GM12864 (cell line): ENCODE measurements at regions not wholly inside any gene's neighbourhood (a gene's known extent, or its start where the extent isn't known, plus 50 kb on each side); places are given as distances from the start of the nearest gene placed in this dataset.

ENCODE experiments used
- DNase-seq: peaks from one replicate; pipeline ENCODE4 v3.0.0-alpha.2; 2011; ENCODE audit warnings: low read depth
- H3K4me3 ChIP-seq: 2 replicates; pipeline ENCODE4 v1.5.1; 2011; ENCODE audit warnings: mild to moderate bottlenecking, low read depth, low read length, control low read depth
- TF ChIP-seq, protein P1 (sequence below): IDR thresholded peaks from 2 replicates; pipeline ENCODE4 v1.5.1; 2011; ENCODE audit warnings: low read depth, mild to moderate bottlenecking, moderate library complexity, low read length, control low read depth, inconsistent platforms; ENCODE audit errors: missing control alignments

DNA sequence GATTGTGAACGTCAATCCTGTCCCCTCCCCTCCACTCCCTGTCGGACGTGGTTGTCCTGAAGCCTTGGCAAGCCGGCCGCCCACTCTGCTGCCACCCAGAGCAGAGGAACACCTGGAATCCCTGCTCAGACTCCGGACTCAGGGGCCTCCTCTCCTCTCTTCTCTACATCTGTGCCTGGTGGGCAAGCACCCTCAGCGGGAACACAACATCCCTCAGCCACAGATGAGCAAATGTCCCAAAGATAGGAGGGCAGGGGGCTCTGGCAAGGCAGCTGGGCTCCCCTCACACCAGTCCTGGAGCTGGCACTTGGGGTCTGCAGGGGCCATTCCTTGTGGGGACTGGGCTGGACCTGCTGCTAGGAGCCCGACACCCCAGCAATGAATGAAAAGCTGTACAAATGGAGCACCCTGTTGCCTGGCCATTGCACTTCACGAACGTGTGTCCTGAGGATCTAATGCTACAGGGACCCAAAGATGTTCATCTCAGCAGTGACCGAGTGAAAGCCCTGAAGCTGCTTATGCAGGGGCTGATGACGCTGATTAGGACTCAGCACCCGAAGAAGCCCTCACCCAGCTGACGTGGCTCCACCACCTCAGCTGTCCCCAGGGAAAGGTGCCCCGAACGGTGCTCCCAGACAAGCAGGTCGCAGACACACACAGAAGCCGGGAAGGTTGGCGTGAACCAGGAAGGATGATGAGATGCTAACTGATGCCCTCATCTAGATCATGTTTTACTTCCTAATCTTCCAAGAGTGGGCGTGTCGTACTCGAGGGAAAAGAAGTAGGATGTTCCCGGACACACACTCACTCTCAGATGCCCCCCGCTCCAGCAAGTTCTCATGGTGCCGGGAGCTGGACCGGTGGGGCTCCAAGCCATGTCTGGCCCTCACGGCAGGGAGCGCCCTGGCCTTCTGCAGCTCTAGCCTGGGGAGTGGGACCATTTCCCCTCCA, 177.0 kb upstream of the PPP1R26 start:
- DNase-seq, result no peak
- TF ChIP-seq, protein P1, sequence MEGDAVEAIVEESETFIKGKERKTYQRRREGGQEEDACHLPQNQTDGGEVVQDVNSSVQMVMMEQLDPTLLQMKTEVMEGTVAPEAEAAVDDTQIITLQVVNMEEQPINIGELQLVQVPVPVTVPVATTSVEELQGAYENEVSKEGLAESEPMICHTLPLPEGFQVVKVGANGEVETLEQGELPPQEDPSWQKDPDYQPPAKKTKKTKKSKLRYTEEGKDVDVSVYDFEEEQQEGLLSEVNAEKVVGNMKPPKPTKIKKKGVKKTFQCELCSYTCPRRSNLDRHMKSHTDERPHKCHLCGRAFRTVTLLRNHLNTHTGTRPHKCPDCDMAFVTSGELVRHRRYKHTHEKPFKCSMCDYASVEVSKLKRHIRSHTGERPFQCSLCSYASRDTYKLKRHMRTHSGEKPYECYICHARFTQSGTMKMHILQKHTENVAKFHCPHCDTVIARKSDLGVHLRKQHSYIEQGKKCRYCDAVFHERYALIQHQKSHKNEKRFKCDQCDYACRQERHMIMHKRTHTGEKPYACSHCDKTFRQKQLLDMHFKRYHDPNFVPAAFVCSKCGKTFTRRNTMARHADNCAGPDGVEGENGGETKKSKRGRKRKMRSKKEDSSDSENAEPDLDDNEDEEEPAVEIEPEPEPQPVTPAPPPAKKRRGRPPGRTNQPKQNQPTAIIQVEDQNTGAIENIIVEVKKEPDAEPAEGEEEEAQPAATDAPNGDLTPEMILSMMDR, result no peak
- H3K4me3 ChIP-seq, result no peak overlapping the region

DNA sequence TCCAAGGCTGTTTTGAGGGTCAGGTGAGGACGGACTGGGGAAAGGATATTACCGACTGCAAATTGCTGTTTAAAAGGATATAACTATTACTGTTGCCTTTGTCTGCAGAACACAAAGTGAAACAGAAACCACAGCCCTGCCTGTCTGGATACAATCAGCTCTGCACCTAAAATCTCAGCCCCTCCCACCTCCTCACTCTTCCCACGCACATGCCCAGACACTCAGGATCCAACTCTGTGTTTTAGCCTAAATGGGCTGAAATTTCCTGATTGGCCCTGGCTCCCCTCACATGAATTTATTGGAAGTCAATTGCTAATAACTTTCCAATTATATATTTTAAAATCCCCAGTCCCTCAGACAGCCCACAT, 176.3 kb upstream of the PPP1R26 start:
- no peak overlapping the region for H3K4me3 ChIP-seq
- TF ChIP-seq, protein P1, result no peak
- DNase-seq, result no peak

DNA sequence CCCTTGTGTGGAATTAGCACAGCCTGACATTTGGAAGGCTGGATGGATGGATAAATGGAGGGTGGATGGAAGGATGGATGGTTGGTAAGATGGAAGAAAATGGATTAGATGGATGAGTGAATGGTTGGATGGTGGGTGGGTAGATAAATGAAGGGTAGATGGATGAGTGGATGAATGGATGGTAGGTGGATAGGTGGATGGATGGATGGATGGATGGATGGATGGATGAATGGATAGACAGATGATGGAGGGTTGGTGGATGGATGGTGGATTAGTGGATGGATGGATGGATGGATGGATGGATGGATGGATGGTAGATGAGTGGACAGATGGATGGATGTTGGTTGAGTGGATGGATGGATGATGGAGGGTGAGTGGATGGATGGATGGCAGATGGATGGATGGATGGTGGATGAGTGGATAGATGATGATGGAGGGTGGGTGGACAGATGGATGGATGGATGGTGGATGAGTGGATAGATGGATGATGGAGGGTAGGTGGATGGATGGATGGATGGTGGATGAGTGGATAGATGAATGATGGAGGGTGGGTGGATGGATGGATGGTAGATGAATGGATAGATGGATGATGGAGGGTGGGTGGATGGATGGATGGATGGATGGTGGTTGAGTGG, 175.6 kb upstream of the PPP1R26 start:
- DNase-seq, result no peak
- H3K4me3 ChIP-seq, result no peak overlapping the region
- TF ChIP-seq, protein P1, result no peak

DNA sequence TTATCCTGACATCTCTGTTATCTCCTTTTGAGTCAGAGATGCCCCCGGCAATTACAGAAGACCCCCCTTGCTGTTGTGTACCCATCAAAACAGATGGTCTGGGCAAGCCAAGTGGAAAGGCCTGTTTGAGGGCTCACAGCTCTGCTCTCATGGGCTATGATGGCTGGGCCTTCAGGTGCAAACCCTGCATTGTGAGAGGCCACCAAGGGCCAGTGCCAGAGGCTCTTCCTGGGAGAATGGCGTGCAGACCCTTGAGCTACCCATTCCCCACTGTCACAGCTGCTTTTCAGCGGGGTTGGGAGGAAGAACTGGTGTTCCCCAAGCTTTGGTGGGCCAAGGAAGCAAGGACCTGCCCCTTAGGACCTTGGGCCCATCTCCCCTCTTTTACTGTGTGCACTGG, 174.7 kb upstream of the PPP1R26 start:
- TF ChIP-seq, protein P1, result no peak
- H3K4me3 ChIP-seq, result no peak overlapping the region
- no peak for DNase-seq

DNA sequence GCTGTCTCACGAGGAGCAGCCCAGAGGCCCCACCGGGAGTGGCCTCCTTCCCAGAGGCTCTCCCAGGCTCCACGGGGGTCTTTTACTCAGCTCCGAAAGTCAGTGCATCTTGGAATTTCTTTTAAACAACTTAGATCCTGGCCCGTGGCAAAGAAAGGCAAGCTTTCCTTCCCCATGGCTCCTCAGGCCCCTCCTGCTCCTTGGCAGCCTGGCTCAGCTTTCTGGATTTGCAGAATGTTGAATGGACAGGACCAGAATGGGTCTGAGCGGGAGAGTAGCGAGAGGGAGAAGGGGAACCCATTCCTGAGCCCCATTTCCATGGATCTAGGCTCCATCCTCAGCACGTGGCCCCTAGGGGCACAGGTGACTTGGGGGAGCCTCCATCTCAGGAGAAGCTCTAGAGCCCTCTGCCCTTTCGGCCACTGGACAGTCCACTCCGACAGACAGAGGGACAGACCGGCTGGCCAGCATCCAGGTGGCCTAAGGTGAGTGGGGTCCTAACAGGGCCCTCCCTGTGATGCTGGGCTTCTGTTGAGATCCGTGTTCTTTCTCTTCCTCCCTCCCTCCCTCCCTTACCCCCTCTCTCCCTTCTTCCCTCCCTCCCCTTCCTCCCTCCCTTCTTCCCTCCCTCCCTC, 173.9 kb upstream of the PPP1R26 start:
- TF ChIP-seq, protein P1, result no peak
- H3K4me3 ChIP-seq, result no peak overlapping the region
- DNase-seq, result no peak

DNA sequence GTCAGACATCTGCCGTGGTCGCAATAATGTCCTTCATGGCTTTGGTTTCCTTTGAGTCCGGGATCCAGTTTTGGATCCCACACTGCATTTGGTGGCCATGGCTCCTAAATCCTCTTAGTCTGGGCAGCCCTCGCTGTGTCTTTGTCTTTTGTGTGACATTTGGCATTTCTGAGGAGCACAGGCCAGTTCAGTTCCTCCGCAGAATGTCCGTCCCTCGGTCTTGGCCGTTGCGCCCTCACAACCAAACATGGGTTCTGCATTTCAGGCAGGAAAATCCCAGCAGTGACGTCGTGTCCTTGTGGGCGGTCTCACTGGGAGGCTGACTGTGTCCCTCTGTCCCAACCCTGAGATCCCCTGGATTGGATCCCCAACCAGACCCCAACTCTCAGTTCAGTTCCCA, 172.9 kb upstream of the PPP1R26 start:
- TF ChIP-seq, protein P1, result no peak
- DNase-seq, result no peak
- H3K4me3 ChIP-seq, result no peak overlapping the region
